Astrocyte (in vitro differentiated cells and primary cell): ENCODE measurements at regions not wholly inside any gene's neighbourhood (a gene's known extent, or its start where the extent isn't known, plus 50 kb on each side); places are given as distances from the start of the nearest gene placed in this dataset.

ENCODE experiments used
- EZH2 ChIP-seq: IDR thresholded peaks from 2 replicates; pipeline ENCODE4 v1.6.1; 2012; ENCODE audit warnings: mild to moderate bottlenecking, low read length, inconsistent platforms; ENCODE audit not compliant: insufficient read depth
- TF ChIP-seq, protein P1 (sequence below): IDR thresholded peaks from 2 replicates; pipeline ENCODE4 v1.5.1; 2011; ENCODE audit warnings: low read depth, mild to moderate bottlenecking, inconsistent platforms, low read length, moderate library complexity; ENCODE audit not compliant: insufficient read depth

DNA sequence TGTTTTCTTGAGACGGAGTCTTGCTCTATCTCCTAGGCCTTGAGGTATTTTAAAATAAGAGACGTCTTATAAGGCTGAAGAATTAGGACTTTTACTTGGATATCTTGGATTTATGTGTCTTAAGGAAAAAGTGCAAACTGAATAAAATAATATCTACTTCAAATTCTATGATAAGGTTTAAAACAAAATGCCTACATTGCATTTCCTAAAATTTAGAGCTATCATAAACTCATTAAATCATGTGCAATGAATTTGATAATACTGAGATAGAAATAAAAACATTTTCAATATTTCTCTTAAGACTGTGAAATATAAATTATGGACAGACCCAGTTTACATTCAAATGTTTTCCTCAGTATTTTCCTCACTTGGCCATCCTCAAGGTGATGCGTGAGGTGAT lies 729.5 kb upstream of the LMO3 start:
- TF ChIP-seq, protein P1, sequence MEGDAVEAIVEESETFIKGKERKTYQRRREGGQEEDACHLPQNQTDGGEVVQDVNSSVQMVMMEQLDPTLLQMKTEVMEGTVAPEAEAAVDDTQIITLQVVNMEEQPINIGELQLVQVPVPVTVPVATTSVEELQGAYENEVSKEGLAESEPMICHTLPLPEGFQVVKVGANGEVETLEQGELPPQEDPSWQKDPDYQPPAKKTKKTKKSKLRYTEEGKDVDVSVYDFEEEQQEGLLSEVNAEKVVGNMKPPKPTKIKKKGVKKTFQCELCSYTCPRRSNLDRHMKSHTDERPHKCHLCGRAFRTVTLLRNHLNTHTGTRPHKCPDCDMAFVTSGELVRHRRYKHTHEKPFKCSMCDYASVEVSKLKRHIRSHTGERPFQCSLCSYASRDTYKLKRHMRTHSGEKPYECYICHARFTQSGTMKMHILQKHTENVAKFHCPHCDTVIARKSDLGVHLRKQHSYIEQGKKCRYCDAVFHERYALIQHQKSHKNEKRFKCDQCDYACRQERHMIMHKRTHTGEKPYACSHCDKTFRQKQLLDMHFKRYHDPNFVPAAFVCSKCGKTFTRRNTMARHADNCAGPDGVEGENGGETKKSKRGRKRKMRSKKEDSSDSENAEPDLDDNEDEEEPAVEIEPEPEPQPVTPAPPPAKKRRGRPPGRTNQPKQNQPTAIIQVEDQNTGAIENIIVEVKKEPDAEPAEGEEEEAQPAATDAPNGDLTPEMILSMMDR, result no peak
- no peak for TF ChIP-seq EZH2
